Neuronal stem cell (in vitro differentiated cells): ENCODE measurements at regions not wholly inside any gene's neighbourhood (a gene's known extent, or its start where the extent isn't known, plus 50 kb on each side); places are given as distances from the start of the nearest gene placed in this dataset.

Experiments used
- DNase-seq: peaks from one replicate; pipeline ENCODE4 v3.0.0-alpha.2; 2013; ENCODE audit warnings: low spot score
- H2AFZ ChIP-seq: one replicate; pipeline ENCODE4 v1.6.1; 2013; ENCODE audit warnings: mild to moderate bottlenecking, low read length, inconsistent platforms
- H2AK5ac ChIP-seq: 2 replicates; pipeline ENCODE4 v1.6.1; 2013; ENCODE audit warnings: low read depth, mild to moderate bottlenecking, inconsistent platforms, low read length, moderate library complexity, mixed read lengths
- H2BK120ac ChIP-seq: 2 replicates; pipeline ENCODE4 v1.6.1; 2013; ENCODE audit warnings: low read depth, mild to moderate bottlenecking, inconsistent platforms, low read length, moderate library complexity, mixed read lengths
- H2BK12ac ChIP-seq: one replicate; pipeline ENCODE4 v1.6.1; 2013; ENCODE audit warnings: low read length, inconsistent platforms
- H2BK15ac ChIP-seq: 2 replicates; pipeline ENCODE4 v1.6.1; 2013; ENCODE audit warnings: mild to moderate bottlenecking, low read length, inconsistent platforms, mixed read lengths
- H2BK5ac ChIP-seq: one replicate; pipeline ENCODE4 v1.6.1; 2013; ENCODE audit warnings: inconsistent platforms, mild to moderate bottlenecking, low read length, moderate library complexity
- H3K14ac ChIP-seq: one replicate; pipeline ENCODE4 v1.6.1; 2013; ENCODE audit warnings: low read length, inconsistent platforms
- H3K18ac ChIP-seq: 2 replicates; pipeline ENCODE4 v1.6.1; 2013; ENCODE audit warnings: low read length, inconsistent platforms
- H3K23ac ChIP-seq: 2 replicates; pipeline ENCODE4 v1.6.1; 2013; ENCODE audit warnings: low read depth, mild to moderate bottlenecking, mixed read lengths, low read length, inconsistent platforms; ENCODE audit not compliant: poor library complexity
- H3K27ac ChIP-seq: replicated peaks from 3 replicates; pipeline ENCODE4 v1.5.1; 2013; ENCODE audit warnings: low read length, inconsistent platforms
- H3K27me3 ChIP-seq, 3 experiments: 2 replicates each; pipeline ENCODE4 v1.6.1; 2013; ENCODE audit warnings: low read length in 3 of 3, mild to moderate bottlenecking in 2 of 3, inconsistent platforms in 1 of 3, low read depth in 1 of 3, mixed read lengths in 1 of 3, moderate library complexity in 1 of 3; ENCODE audit not compliant: control insufficient read depth in 3 of 3, insufficient read depth in 3 of 3
- H3K36me3 ChIP-seq, 2 donors: replicated peaks in 1 of 2; 2 replicates each; pipeline ENCODE4 v1.6.1; 2013; ENCODE audit warnings: low read length in 2 of 2; ENCODE audit not compliant: control insufficient read depth in 2 of 2, insufficient read depth in 2 of 2
- H3K4ac ChIP-seq: 2 replicates; pipeline ENCODE4 v1.6.1; 2013; ENCODE audit warnings: inconsistent platforms, mild to moderate bottlenecking, low read length, moderate library complexity
- H3K4me1 ChIP-seq, 2 donors: 1 replicate in 1 of 2; 2 replicates in 1 of 2; pipeline ENCODE4 v1.6.1; 2013; ENCODE audit warnings: low read length in 2 of 2, low read depth in 1 of 2; ENCODE audit not compliant: control insufficient read depth in 2 of 2, insufficient read depth in 1 of 2
- H3K4me2 ChIP-seq: one replicate; pipeline ENCODE4 v1.6.1; 2013; ENCODE audit warnings: mild to moderate bottlenecking, low read length, inconsistent platforms; ENCODE audit not compliant: insufficient read depth, poor library complexity, severe bottlenecking
- H3K4me3 ChIP-seq, 2 donors: 2 replicates each; pipeline ENCODE4 v1.5.1; 2013; ENCODE audit warnings: low read length in 2 of 2, mild to moderate bottlenecking in 2 of 2, inconsistent platforms in 1 of 2, moderate library complexity in 1 of 2
- H3K79me1 ChIP-seq: one replicate; pipeline ENCODE4 v1.6.1; 2013; ENCODE audit warnings: low read depth, mild to moderate bottlenecking, inconsistent platforms, low read length, moderate library complexity
- H3K9ac ChIP-seq: one replicate; pipeline ENCODE4 v1.6.1; 2013; ENCODE audit warnings: mild to moderate bottlenecking, low read depth, low read length, inconsistent platforms; ENCODE audit not compliant: poor library complexity
- H3K9me3 ChIP-seq, 2 donors: replicated peaks in 1 of 2; 2 replicates each; pipeline versions ENCODE3 to v1.6.1; 2013; ENCODE audit warnings: low read length in 2 of 2, mild to moderate bottlenecking in 2 of 2, inconsistent platforms in 1 of 2, low read depth in 1 of 2, mixed read lengths in 1 of 2, moderate library complexity in 1 of 2; ENCODE audit not compliant: control insufficient read depth in 2 of 2, insufficient read depth in 1 of 2
- H4K8ac ChIP-seq: one replicate; pipeline ENCODE4 v1.6.1; 2013; ENCODE audit warnings: low read depth, mild to moderate bottlenecking, inconsistent platforms, low read length, moderate library complexity
- H4K91ac ChIP-seq: one replicate; pipeline ENCODE4 v1.6.1; 2013; ENCODE audit warnings: low read length, low read depth, mild to moderate bottlenecking, inconsistent platforms; ENCODE audit not compliant: poor library complexity
- WGBS, 2 donors: extraction: QIAGEN DNeasy Blood & Tissue Kit; methylation state at CpG; one replicate each; pipeline ENCODE4 v1.1.7; 2013; ENCODE audit warnings: missing lambda C conversion rate in 2 of 2, mixed read lengths in 1 of 2; ENCODE audit not compliant: insufficient read length in 2 of 2, insufficient replicate concordance in 1 of 2; ENCODE audit errors: extremely low coverage in 2 of 2; 5-methylcytosine and 5-hydroxymethylcytosine counted together

DNA sequence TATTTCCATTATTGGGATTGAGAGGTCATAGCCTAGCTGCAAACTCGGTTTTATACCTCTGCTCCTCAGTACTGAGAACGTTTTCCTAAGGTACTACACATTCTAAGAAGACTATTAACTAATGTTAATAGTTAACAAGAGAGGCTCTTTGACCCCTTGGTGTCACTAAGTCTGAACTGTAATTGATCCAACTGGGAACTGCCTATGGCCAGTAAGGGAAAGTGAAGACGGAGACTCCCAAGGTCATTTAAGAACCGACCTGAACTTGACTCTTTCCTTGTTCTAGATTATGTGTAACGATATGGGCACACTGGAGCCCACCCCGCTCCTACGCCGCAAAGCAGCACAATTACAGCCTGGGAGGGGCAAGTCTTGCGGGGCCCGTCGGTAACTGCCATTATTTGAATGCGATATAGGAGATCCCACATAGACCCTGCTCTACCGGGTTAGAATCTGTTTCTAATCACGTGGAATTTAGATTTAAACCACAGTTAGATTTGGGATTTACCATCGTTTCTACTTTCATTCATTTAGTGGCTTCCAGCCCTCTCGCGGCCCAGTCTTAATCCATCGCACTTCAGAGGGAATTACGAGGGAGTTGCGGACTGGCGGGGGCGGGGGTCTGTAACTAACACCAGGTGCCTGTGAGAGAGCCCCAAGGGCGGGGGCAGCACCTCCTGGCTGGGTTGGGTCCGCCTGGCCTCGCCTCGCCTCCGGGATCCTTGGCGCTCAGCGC, 84.1 kb upstream of the EPB41L3 start:
- Histone ChIP-seq H2AFZ (peak overlapping the region; percentile 94), H4K91ac (no peak overlapping the region), H3K4ac (no peak overlapping the region), H3K79me1 (no peaks in the 10 kb centered on the region), H2BK15ac (no peak overlapping the region), H3K4me1 (peaks cover 9 to 11% of the 10 kb centered on the region in 2 donors), H3K4me3 (peak overlapping the region; percentile 41 to 84), H3K23ac (peak overlapping the region; percentile 57), H3K4me2 (peak overlapping the region; percentile 100), H2BK120ac (no peak overlapping the region), H3K9ac (peak overlapping the region; percentile 83), H3K14ac (no peak overlapping the region), H2AK5ac (no peak overlapping the region), H3K9me3 (no peaks in the 10 kb centered on the region), H2BK5ac (peak overlapping the region; percentile 9), H3K18ac (peak overlapping the region; percentile 34), H2BK12ac (no peak overlapping the region), H3K27me3 (peaks cover 0 to 75% (median 32%) of the 10 kb centered on the region in 3 experiments), H4K8ac (no peak overlapping the region), H3K36me3 (no peaks in the 10 kb centered on the region), H3K27ac (no peak overlapping the region)
- DNase-seq = no peak
- no CpG with 5 or more reads among the region's 29 CpGs for WGBS, 2 donors

GRCh38 chr18:5626130-5626880, 82.5 kb upstream of the EPB41L3 start:
- peaks cover 0 to 60% (median 31%) of the 10 kb centered on the region in 3 experiments for H3K27me3 ChIP-seq

DNA sequence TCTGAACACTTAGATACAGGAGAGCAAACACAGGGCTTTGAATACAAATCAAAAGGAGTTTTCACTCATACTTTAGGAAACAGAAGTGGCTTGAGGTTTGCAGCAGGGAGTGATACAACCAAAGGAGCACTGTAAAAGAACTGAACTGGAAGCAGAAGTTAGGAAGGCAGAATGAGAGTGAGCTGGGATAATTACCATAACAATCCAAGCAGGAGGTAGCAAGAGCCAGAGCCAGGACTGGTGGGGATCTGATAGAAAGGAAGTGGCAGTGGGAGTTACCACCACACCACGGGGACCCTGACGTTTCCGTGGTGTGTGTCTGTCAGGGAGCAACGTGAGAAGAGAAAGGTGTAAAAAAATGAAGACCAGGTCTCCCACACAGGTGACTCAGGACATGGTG, 81.3 kb upstream of the EPB41L3 start:
- H3K27me3 ChIP-seq = peaks cover 0 to 48% (median 31%) of the 10 kb centered on the region in 3 experiments
- no peak overlapping the region for H3K18ac ChIP-seq
- no peak overlapping the region for H4K8ac ChIP-seq
- H3K9ac ChIP-seq = no peak overlapping the region
- no peak overlapping the region for H3K4me3 ChIP-seq
- DNase-seq = no peak
- no peak overlapping the region for H2AK5ac ChIP-seq
- no peak overlapping the region for H3K27ac ChIP-seq
- no peak overlapping the region for H3K14ac ChIP-seq
- H3K4ac ChIP-seq = no peak overlapping the region
- peaks cover 7 to 9% of the 10 kb centered on the region in 2 donors for H3K4me1 ChIP-seq
- H4K91ac ChIP-seq = no peak overlapping the region
- no peak overlapping the region for H3K4me2 ChIP-seq
- H3K36me3 ChIP-seq = no peaks in the 10 kb centered on the region
- no peak overlapping the region for H2BK120ac ChIP-seq
- H3K23ac ChIP-seq = no peak overlapping the region
- WGBS, 2 donors = no CpG with 5 or more reads among the region's 4 CpGs
- no peaks in the 10 kb centered on the region for H3K9me3 ChIP-seq
- H2BK15ac ChIP-seq = no peak overlapping the region
- peak overlapping the region; percentile 55 for H2AFZ ChIP-seq
- no peak overlapping the region for H2BK5ac ChIP-seq
- no peak overlapping the region for H2BK12ac ChIP-seq
- no peaks in the 10 kb centered on the region for H3K79me1 ChIP-seq

More at GRCh38 chr18:5626130-5626880, 82.5 kb upstream of the EPB41L3 start:
- Histone ChIP-seq H2AFZ (no peak overlapping the region), H3K79me1 (no peaks in the 10 kb centered on the region), H3K9ac (no peak overlapping the region), H3K4me2 (no peak overlapping the region), H4K8ac (no peak overlapping the region), H3K4me1 (peaks cover 9 to 11% of the 10 kb centered on the region in 2 donors), H2BK5ac (no peak overlapping the region), H2AK5ac (no peak overlapping the region), H3K9me3 (no peaks in the 10 kb centered on the region), H3K23ac (no peak overlapping the region), H2BK120ac (no peak overlapping the region), H2BK12ac (no peak overlapping the region), H4K91ac (no peak overlapping the region), H3K36me3 (no peaks in the 10 kb centered on the region), H3K4me3 (no peak overlapping the region), H3K27ac (no peak overlapping the region), H3K4ac (no peak overlapping the region), H3K14ac (no peak overlapping the region), H2BK15ac (no peak overlapping the region), H3K18ac (no peak overlapping the region)
- no CpG with 5 or more reads among the region's 2 CpGs for WGBS, 2 donors
- no peak for DNase-seq

DNA sequence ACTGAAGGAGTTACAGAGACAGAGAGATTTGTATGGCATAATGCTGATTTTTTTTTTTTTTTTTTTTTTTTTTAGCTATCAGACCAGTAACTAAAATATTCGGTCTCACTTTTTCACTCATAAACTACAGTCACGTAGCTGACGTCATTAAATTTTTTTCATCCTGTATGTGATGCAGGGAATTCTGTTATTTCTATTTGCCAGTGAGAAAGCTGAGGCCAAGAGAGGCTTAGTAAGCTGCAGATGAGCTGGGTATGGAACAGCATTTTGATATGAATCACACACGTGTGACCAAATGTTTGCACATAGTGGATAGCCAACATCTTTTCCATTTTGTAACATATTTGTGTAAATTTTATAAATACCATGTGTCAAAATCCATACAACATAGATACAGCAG, 79.1 kb upstream of the EPB41L3 start:
- no CpG with 5 or more reads among the region's 4 CpGs for WGBS, 2 donors
- DNase-seq = no peak

More for the DNA sequence above, 79.1 kb upstream of the EPB41L3 start:
- Histone ChIP-seq H3K79me1 (no peaks in the 10 kb centered on the region), H3K18ac (no peak overlapping the region), H2AFZ (no peak overlapping the region), H2AK5ac (no peak overlapping the region), H3K4me1 (peaks cover 5 to 6% of the 10 kb centered on the region in 2 donors), H2BK15ac (no peak overlapping the region), H2BK5ac (no peak overlapping the region), H3K27ac (no peak overlapping the region), H4K8ac (no peak overlapping the region), H3K23ac (no peak overlapping the region), H3K9ac (no peak overlapping the region), H3K4me3 (no peak overlapping the region), H3K9me3 (no peaks in the 10 kb centered on the region), H3K36me3 (no peaks in the 10 kb centered on the region), H3K4ac (no peak overlapping the region), H3K27me3 (peaks cover 0 to 26% (median 15%) of the 10 kb centered on the region in 3 experiments), H2BK120ac (no peak overlapping the region), H3K4me2 (no peak overlapping the region), H2BK12ac (no peak overlapping the region), H4K91ac (no peak overlapping the region), H3K14ac (no peak overlapping the region)
